ENCODE measurements at regions not wholly inside any gene's neighbourhood (a gene's known extent, or its start where the extent isn't known, plus 50 kb on each side); places are given as distances from the start of the nearest gene placed in this dataset.

- TF ChIP-seq CTCF (IDR thresholded peaks at IDR 0.05; ENCODE audit: low read depth, low read length), result no peak
- DNase-seq (ENCODE audit: low read depth in 2 of 2), result peak; percentile 84 to 96
- H3K4me3 ChIP-seq (replicated peaks in 1 of 2; ENCODE audit: low read depth in 2 of 2, low read length in 2 of 2), result no peak overlapping the region
Measured at GRCh38 chrY:7465185-7465621, 553.7 kb upstream of the AMELY start.

DNA sequence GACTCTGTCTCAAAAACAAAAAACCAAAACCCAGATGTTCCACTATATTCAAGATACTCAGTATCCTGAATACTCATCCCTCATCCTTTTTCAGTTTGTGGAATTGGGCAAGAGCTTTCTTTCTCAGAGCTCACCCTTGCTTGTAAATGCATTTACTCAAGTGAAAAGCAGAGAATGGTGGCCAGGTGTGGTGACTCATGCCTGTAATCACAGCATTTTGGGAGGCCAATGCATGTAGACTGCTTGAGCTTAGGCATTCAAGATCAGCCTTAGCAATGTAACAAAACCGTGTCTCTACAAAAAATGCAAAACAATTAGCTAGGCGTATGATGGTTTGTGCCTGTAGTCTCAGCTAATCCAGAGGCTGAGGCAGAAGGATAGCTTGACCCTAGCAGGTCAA lies 553.2 kb upstream of the AMELY start:
- no peak overlapping the region for H3K4me3 ChIP-seq (replicated peaks in 1 of 2; ENCODE audit: low read depth in 2 of 2, low read length in 2 of 2)
- TF ChIP-seq CTCF (IDR thresholded peaks at IDR 0.05; ENCODE audit: low read depth, low read length), result no peak
- DNase-seq (ENCODE audit: low read depth in 2 of 2), result peak; percentile 34 to 80

- DNase-seq (ENCODE audit: low read depth in 2 of 2), result no peak
- TF ChIP-seq CTCF (IDR thresholded peaks at IDR 0.05; ENCODE audit: low read depth, low read length), result no peak
- H3K4me3 ChIP-seq (replicated peaks in 1 of 2; ENCODE audit: low read depth in 2 of 2, low read length in 2 of 2), result no peak overlapping the region
Measured at GRCh38 chrY:7463711-7464110, 552.2 kb upstream of the AMELY start.

DNA sequence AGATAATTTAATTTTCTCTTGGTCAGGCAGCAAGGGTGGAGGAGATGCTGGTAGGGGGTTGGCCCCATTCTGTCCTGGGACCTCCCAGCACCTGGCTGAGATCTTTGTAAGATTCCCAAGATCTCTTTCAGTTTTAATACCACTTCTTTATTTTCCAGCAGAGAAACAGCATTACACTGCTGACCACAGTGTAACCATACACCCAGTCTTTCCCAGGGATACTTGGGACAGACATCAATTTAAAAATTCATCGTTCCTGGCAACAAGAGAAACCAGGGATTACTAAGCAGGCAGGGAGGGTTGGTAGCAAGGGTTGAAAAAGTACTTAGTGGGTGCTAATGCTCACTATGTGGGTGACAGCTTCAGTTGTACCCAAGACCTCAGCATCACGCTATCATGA lies 551.6 kb upstream of the AMELY start:
- no peak overlapping the region for H3K4me3 ChIP-seq (replicated peaks in 1 of 2; ENCODE audit: low read depth in 2 of 2, low read length in 2 of 2)
- TF ChIP-seq CTCF (IDR thresholded peaks at IDR 0.05; ENCODE audit: low read depth, low read length), result no peak
- DNase-seq (ENCODE audit: low read depth in 2 of 2), result no peak

DNA sequence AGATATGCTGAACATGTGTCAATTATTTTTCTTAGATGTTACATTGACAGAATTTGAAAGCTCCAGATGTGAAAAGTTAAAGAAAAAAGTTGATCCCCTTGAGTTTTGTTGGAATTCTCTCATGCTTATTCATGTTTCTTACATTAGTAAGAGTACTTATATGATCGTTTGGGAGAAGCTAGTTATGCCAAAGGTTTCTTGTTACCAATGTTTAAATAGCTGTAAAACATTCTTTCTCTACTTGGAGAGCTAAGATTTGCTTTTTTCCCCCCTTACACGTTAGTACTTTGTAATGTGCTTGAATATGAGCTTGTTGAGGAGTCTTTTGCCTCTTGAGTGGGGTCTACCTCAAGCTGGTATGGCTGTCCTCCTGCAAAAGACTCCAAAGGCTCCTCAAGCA lies 551.1 kb upstream of the AMELY start:
- no peak overlapping the region for H3K4me3 ChIP-seq (replicated peaks in 1 of 2; ENCODE audit: low read depth in 2 of 2, low read length in 2 of 2)
- DNase-seq (ENCODE audit: low read depth in 2 of 2), result peak; percentile 32 to 70
- TF ChIP-seq CTCF (IDR thresholded peaks at IDR 0.05; ENCODE audit: low read depth, low read length), result no peak

DNA sequence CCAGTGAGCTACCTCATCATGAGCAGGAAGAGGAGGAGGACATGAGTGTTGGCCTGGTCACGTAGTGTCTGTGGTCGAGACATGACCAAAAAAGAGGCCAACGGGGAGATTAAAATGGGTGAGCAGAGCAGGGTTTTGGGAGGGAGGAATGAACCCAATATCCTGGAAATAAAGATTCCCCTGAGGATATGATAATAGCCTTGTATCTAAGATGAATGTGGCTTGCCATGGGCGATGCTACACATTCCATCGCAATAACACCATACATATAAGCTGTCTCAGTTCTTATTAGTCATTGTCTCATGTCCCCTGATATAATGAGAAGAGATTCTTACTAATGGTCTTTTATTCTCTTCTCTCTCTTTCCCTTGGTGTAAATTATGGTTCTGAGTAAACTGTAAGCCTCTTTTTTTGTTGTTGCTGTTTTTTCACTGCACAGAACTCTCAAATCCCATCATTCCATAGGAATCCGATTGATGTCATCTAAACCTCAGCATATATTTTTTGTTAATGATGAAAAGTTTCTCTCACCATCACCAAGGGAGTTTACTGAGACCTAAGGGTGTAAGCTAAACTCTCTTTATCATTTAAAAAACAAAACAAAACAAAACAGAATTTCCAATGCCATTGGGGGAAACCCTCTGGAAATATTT lies 550.4 kb upstream of the AMELY start:
- peak; percentile 72 to 94 for DNase-seq (ENCODE audit: low read depth in 2 of 2)
- TF ChIP-seq CTCF (IDR thresholded peaks at IDR 0.05; ENCODE audit: low read depth, low read length), result no peak
- no peak overlapping the region for H3K4me3 ChIP-seq (replicated peaks in 1 of 2; ENCODE audit: low read depth in 2 of 2, low read length in 2 of 2)

DNA sequence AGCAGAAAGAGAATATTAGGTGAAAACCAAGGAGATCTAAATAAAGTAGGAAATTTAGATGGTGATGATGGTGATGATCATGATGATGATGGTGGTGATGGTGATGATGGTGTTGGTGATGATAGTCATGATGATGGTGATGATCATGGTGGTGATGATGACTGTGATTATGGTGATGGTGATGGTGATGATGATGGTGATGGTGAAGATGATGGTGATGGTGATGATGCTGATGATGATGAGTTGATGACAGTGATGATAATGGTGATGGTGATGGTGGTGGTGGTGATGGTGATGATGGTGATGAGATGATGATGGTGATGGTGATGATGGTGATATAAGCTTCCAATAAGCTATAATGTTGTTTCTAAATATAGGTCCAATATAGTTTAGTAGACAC lies 548.2 kb upstream of the AMELY start:
- TF ChIP-seq CTCF (IDR thresholded peaks at IDR 0.05; ENCODE audit: low read depth, low read length), result no peak
- DNase-seq (ENCODE audit: low read depth in 2 of 2), result no peak
- no peak overlapping the region for H3K4me3 ChIP-seq (replicated peaks in 1 of 2; ENCODE audit: low read depth in 2 of 2, low read length in 2 of 2)
